ENCODE measurements at regions not wholly inside any gene's neighbourhood (a gene's known extent, or its start where the extent isn't known, plus 50 kb on each side); places are given as distances from the start of the nearest gene placed in this dataset.

DNA sequence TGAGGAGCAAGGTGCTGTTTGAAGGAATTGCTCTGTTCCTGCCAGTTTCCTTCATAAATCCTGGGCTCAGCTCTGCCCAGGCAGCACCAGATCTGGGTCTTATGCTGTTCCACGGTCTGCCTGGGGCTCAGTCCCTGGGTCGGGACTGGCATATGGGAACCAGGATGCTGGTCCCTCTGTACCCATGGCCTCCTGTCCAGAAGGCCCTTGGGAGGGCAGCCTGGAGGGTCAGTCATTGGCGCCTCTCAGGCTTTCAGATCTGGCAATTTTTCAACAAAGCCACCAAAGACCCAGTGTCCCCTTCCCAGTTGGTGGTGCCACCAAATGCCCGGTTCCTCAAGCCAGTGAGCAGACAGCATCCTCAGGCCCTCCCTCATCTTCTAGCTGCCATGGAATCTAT lies 232.7 kb upstream of the SULF2 start:
- TF ChIP-seq, protein P1, sequence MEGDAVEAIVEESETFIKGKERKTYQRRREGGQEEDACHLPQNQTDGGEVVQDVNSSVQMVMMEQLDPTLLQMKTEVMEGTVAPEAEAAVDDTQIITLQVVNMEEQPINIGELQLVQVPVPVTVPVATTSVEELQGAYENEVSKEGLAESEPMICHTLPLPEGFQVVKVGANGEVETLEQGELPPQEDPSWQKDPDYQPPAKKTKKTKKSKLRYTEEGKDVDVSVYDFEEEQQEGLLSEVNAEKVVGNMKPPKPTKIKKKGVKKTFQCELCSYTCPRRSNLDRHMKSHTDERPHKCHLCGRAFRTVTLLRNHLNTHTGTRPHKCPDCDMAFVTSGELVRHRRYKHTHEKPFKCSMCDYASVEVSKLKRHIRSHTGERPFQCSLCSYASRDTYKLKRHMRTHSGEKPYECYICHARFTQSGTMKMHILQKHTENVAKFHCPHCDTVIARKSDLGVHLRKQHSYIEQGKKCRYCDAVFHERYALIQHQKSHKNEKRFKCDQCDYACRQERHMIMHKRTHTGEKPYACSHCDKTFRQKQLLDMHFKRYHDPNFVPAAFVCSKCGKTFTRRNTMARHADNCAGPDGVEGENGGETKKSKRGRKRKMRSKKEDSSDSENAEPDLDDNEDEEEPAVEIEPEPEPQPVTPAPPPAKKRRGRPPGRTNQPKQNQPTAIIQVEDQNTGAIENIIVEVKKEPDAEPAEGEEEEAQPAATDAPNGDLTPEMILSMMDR (conservative IDR thresholded peaks at IDR 0.05; ENCODE audit: low read depth, low read length) = no peak
- no peak for TF ChIP-seq EZH2 (IDR thresholded peaks at IDR 0.05; ENCODE audit: borderline replicate concordance, low read depth, low read length, poor library complexity, severe bottlenecking)

Data from A673 (cell line).